K562 (cell line): ENCODE measurements at regions not wholly inside any gene's neighbourhood (a gene's known extent, or its start where the extent isn't known, plus 50 kb on each side); places are given as distances from the start of the nearest gene placed in this dataset.

Experiments
- ELF1 ChIP-seq: fragments of 200-800 bp; sonication (Bioruptor generic); IDR thresholded peaks from 2 replicates; pipeline ENCODE4 v1.6.1; 2016; ENCODE audit warnings: missing genetic modification characterization, missing compliant biosample characterization
- ZNF407 ChIP-seq: fragments of 450-650 bp; IDR thresholded peaks from 2 replicates; pipeline ENCODE4 v1.6.1; 2016; ENCODE audit warnings: low read depth
- TF ChIP-seq, protein P1 (sequence below): fragments of 450-650 bp; IDR thresholded peaks from 2 replicates; pipeline ENCODE4 v1.6.1; 2016; ENCODE audit warnings: missing biosample characterization, missing genetic modification characterization

DNA sequence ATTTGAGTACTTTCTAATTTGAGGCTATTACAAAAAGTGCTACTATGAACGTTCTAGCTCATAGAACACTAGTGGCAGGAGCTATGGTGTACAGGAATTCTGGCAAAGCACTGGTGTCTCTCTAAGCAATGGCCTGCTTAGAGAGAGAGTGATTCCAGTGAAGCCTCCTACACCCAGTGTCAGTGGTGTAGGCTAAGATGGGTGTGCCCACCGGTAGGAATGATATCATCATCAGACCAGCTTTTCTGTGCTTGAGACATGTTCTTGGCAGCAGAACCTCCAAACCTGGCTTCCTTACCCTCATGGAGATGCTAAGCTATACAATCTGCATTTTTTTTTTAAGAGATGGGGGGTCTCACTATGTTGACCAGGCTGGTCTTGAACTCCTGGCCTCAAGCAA is 370.3 kb downstream of the SOX9 start:
- TF ChIP-seq ELF1 (no peak), ZNF407 (no peak)
- TF ChIP-seq, protein P1, sequence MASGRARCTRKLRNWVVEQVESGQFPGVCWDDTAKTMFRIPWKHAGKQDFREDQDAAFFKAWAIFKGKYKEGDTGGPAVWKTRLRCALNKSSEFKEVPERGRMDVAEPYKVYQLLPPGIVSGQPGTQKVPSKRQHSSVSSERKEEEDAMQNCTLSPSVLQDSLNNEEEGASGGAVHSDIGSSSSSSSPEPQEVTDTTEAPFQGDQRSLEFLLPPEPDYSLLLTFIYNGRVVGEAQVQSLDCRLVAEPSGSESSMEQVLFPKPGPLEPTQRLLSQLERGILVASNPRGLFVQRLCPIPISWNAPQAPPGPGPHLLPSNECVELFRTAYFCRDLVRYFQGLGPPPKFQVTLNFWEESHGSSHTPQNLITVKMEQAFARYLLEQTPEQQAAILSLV = no peak
